Ectodermal cell (in vitro differentiated cells): ENCODE measurements at regions not wholly inside any gene's neighbourhood (a gene's known extent, or its start where the extent isn't known, plus 50 kb on each side); places are given as distances from the start of the nearest gene placed in this dataset.
"Not testable (repeated sequence)": the region's sequence is repeated elsewhere in the genome, so short reads cannot be mapped to it uniquely, and the experiment has no call there.

Source experiments
- H3K27ac ChIP-seq: 2 replicates; pipeline ENCODE4 v1.7.0; 2013; ENCODE audit warnings: mild to moderate bottlenecking, low read depth, low read length; ENCODE audit not compliant: insufficient read depth, poor library complexity, severe bottlenecking
- H3K27me3 ChIP-seq: 2 replicates; pipeline ENCODE4 v1.7.0; 2013; ENCODE audit warnings: mild to moderate bottlenecking, low read length; ENCODE audit not compliant: insufficient read depth, control insufficient read depth, poor library complexity, severe bottlenecking
- H3K36me3 ChIP-seq: one replicate; pipeline ENCODE4 v1.7.0; 2013; ENCODE audit warnings: low read length; ENCODE audit not compliant: control insufficient read depth, insufficient read depth
- H3K4me1 ChIP-seq: one replicate; pipeline ENCODE4 v1.7.0; 2013; ENCODE audit warnings: low read length; ENCODE audit not compliant: control insufficient read depth, insufficient read depth
- H3K4me3 ChIP-seq: 2 replicates; pipeline ENCODE4 v1.7.0; 2013; ENCODE audit warnings: low read depth, low read length, control low read depth; ENCODE audit not compliant: insufficient read depth
- H3K9me3 ChIP-seq: 2 replicates; pipeline ENCODE4 v1.7.0; 2013; ENCODE audit warnings: mild to moderate bottlenecking, low read length, moderate library complexity; ENCODE audit not compliant: control insufficient read depth
- WGBS, 2 experiments: methylation state at CpG; one replicate each; pipeline ENCODE4 v1.1.7; 2013; ENCODE audit warnings: missing lambda C conversion rate in 2 of 2; 5-methylcytosine and 5-hydroxymethylcytosine counted together

GRCh38 chrX:124181515-124181914 is 150.9 kb upstream of the TEX13D start:
- not testable (repeated sequence) for H3K4me3 ChIP-seq, H3K9me3 ChIP-seq, H3K36me3 ChIP-seq, H3K27me3 ChIP-seq, H3K27ac ChIP-seq, H3K4me1 ChIP-seq
- WGBS, 2 experiments, result 82 to 83% methylated on average over 6 to 8 of the region's 8 CpGs

DNA sequence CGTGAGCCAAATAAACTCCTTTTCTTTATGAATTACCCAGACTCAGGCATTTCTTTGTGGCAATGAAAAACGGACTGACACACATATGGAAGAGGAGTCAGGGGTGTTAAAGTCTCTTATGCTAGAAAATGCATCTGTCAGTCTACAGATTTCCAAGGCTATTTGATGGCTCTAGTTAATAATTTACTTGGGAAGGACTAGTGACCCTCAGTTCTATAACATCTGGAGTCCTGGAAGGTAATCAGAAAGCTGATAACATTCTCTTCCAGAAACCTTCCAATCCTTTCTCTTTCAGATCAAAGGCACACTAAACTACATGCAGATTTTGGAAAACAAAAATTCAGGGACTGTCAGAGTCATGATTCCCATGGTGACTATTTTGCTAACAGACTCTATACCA is 142.0 kb upstream of the TEX13D start:
- H3K27ac ChIP-seq, result no peak overlapping the region
- H3K9me3 ChIP-seq, result no peaks in the 10 kb centered on the region
- no peaks in the 10 kb centered on the region for H3K27me3 ChIP-seq
- WGBS, 2 experiments, result 87 to 92% methylated on average over 1 to 2 of the region's 2 CpGs
- H3K4me1 ChIP-seq, result no peaks in the 10 kb centered on the region
- no peaks in the 10 kb centered on the region for H3K36me3 ChIP-seq
- no peak overlapping the region for H3K4me3 ChIP-seq

DNA sequence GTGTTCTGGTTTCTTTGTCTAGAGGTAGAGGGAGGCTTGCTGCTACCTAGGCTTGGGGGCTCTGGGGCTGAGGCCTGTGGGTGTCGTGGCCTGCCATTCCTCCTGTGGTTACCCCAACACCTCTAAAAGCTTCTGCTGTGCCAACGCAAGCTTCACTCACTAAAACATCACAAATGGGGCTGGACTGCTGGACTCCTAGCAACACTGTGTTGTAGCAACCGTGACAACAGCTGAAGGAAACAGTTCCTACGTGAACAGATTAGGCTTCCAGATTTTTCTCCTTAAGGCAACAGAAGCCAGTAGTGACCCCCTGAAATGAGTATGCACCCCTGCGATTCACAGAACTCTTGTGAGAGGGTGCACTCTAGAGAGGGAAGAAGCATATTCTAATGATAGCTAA is 138.3 kb upstream of the TEX13D start:
- H3K4me3 ChIP-seq, result no peak overlapping the region
- no peaks in the 10 kb centered on the region for H3K27me3 ChIP-seq
- no peaks in the 10 kb centered on the region for H3K36me3 ChIP-seq
- H3K4me1 ChIP-seq, result no peaks in the 10 kb centered on the region
- 87 to 96% methylated on average over 5 of the region's 5 CpGs for WGBS, 2 experiments
- H3K27ac ChIP-seq, result no peak overlapping the region
- no peaks in the 10 kb centered on the region for H3K9me3 ChIP-seq

GRCh38 chrX:124194901-124195300 is 137.6 kb upstream of the TEX13D start:
- H3K9me3 ChIP-seq, result no peaks in the 10 kb centered on the region
- 78 to 84% methylated on average over 8 of the region's 8 CpGs for WGBS, 2 experiments
- no peaks in the 10 kb centered on the region for H3K36me3 ChIP-seq
- no peak overlapping the region for H3K27ac ChIP-seq
- H3K27me3 ChIP-seq, result no peaks in the 10 kb centered on the region
- no peak overlapping the region for H3K4me3 ChIP-seq
- H3K4me1 ChIP-seq, result no peaks in the 10 kb centered on the region

- no peak overlapping the region for H3K27ac ChIP-seq
- 78% methylated on average over 1 of the region's 1 CpG; no CpG with 5 or more reads in 1 of the 2 experiments for WGBS, 2 experiments
- no peak overlapping the region for H3K4me3 ChIP-seq
- no peaks in the 10 kb centered on the region for H3K9me3 ChIP-seq
- H3K36me3 ChIP-seq, result no peaks in the 10 kb centered on the region
- H3K27me3 ChIP-seq, result no peaks in the 10 kb centered on the region
- H3K4me1 ChIP-seq, result no peaks in the 10 kb centered on the region
Observed at GRCh38 chrX:124203311-124203710, 129.1 kb upstream of the TEX13D start.

DNA sequence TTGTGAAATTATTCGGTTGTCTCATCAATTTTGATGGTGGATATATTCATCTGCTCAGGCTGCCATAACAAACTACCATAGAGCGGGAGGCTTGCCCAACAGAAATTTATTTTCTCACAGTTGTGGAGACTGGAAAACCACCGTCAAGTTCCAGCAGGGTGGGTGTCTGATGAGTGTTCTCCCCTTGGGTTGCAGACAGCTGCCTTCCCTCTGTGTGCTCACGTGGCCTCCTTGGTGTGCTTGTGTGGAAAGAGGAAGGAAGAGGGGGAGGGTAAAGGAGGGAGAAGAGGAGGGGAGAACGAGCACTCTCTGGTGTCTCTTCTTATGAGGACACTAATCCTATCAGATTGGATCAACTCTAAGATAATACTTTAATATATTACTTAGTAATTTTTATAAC is 123.8 kb upstream of the TEX13D start:
- WGBS, 2 experiments, result 81 to 82% methylated on average over 3 to 4 of the region's 5 CpGs

DNA sequence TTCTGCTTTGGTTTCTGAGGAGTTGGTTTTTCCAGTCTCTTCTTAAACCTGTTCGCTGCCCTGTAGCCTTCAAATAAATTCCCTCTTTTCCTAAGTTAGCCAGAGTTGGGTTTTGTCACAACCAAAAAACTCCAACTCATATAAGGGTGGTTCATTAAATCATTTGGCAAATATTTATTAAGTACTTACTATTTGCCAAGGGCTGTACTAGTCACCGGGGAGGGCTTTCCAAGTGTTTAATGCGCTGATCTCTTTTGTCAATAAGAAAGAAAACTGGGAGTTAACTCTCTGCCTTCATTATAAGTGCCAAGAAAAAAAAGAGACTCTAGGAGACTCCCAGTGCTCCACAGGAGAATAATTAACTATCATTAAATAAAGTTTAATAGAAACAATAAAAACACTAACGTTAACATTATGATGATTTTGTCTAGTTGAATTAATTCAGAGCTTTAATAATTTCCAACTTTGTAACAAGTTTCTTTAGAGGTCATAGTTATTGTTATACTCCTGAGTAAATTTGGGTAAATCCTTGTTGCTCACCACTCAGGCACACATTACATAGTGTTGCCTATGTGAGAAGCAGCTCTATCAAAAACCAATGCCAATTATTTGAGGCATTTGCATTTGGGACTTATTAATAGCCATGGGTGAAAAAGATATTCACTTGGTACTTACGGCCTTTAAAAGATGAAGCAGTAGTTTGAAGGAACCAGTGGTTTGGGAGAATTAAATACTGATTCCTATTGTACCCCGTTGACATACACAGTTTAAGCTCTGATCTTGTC is 122.5 kb upstream of the TEX13D start:
- Histone ChIP-seq H3K36me3 (no peaks in the 10 kb centered on the region), H3K27me3 (no peaks in the 10 kb centered on the region), H3K27ac (no peak overlapping the region), H3K4me3 (no peak overlapping the region), H3K4me1 (no peaks in the 10 kb centered on the region), H3K9me3 (no peaks in the 10 kb centered on the region)
- 98 to 100% methylated on average over 1 to 5 of the region's 6 CpGs for WGBS, 2 experiments

More for the DNA sequence above, 123.8 kb upstream of the TEX13D start:
- H3K4me3 ChIP-seq, result no peak overlapping the region
- no peaks in the 10 kb centered on the region for H3K27me3 ChIP-seq
- H3K36me3 ChIP-seq, result no peaks in the 10 kb centered on the region
- no peaks in the 10 kb centered on the region for H3K4me1 ChIP-seq
- no peak overlapping the region for H3K27ac ChIP-seq
- H3K9me3 ChIP-seq, result no peaks in the 10 kb centered on the region

- Histone ChIP-seq H3K9me3 (no peaks in the 10 kb centered on the region), H3K4me3 (no peak overlapping the region), H3K36me3 (no peaks in the 10 kb centered on the region), H3K4me1 (no peaks in the 10 kb centered on the region), H3K27me3 (no peaks in the 10 kb centered on the region), H3K27ac (no peak overlapping the region)
- 66 to 68% methylated on average over 3 of the region's 3 CpGs for WGBS, 2 experiments
Observed at GRCh38 chrX:124211312-124211942, 121.0 kb upstream of the TEX13D start.

DNA sequence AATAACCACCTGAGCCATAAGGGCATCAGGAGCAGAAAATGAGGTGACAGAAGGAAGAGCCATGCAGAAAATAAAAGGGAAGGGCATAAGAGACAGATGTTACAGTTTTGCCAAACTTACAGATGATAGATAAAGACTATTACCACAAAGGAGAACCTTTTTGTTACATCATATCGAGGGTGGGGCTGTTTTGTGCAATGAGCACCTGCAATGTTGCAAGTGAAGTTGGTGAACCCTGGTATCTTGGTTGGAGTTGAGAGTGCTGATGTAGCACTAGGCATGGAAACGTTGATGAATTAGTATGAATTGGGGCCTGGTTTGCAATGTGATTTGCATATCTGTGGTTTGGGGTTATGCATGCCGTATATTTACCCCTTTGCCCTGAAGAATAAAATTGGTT is 119.8 kb upstream of the TEX13D start:
- Histone ChIP-seq H3K27ac (no peak overlapping the region), H3K36me3 (no peaks in the 10 kb centered on the region), H3K27me3 (no peaks in the 10 kb centered on the region), H3K9me3 (no peaks in the 10 kb centered on the region), H3K4me3 (no peak overlapping the region), H3K4me1 (no peaks in the 10 kb centered on the region)
- 90 to 91% methylated on average over 2 to 3 of the region's 3 CpGs for WGBS, 2 experiments

GRCh38 chrX:124215786-124216185 is 116.7 kb upstream of the TEX13D start:
- Histone ChIP-seq H3K27me3 (no peaks in the 10 kb centered on the region), H3K4me3 (no peak overlapping the region), H3K4me1 (peaks cover 5% of the 10 kb centered on the region), H3K36me3 (no peaks in the 10 kb centered on the region), H3K27ac (no peak overlapping the region), H3K9me3 (no peaks in the 10 kb centered on the region)
- WGBS, 2 experiments, result 89 to 94% methylated on average over 4 of the region's 4 CpGs
